SU-DHL-6 (cell line): ENCODE measurements at regions not wholly inside any gene's neighbourhood (a gene's known extent, or its start where the extent isn't known, plus 50 kb on each side); places are given as distances from the start of the nearest gene placed in this dataset.

Experiments
- CTCF ChIP-seq: fragments of 200-600 bp; sonication (generic); IDR thresholded peaks from one replicate; pipeline ENCODE4 v1.5.1; 2017; ENCODE audit warnings: antibody characterized with exemption, mild to moderate bottlenecking, low read length, moderate library complexity; ENCODE audit not compliant: insufficient read depth, poor library complexity, severe bottlenecking
- EZH2phosphoT487 ChIP-seq: fragments of 200-600 bp; sonication (generic), shearing (Covaris generic); conservative IDR thresholded peaks from 2 replicates; pipeline ENCODE4 v1.6.1; 2018; ENCODE audit warnings: mild to moderate bottlenecking, antibody characterized with exemption, low read length, moderate library complexity, mixed read lengths

- TF ChIP-seq CTCF (no peak), EZH2phosphoT487 (no peak)
Observed at GRCh38 chr17:27082775-27083154, 211.1 kb upstream of the WSB1 start.
